Loucy (cell line): ENCODE measurements at regions not wholly inside any gene's neighbourhood (a gene's known extent, or its start where the extent isn't known, plus 50 kb on each side); places are given as distances from the start of the nearest gene placed in this dataset.

Source experiments
- H2AFZ ChIP-seq: fragments of 200-600 bp; sonication (generic); 2 replicates; pipeline ENCODE4 v1.6.0; 2016; ENCODE audit warnings: antibody characterized with exemption, mild to moderate bottlenecking, low read length, moderate library complexity
- H3F3A ChIP-seq: fragments of 200-600 bp; 2 replicates; pipeline ENCODE4 v1.6.0; 2016; ENCODE audit warnings: antibody characterized with exemption, low read depth, mild to moderate bottlenecking
- H3K27me3 ChIP-seq: fragments of 200-600 bp; sonication (generic); 2 replicates; pipeline ENCODE4 v1.6.1; 2014; ENCODE audit warnings: low read length, mild to moderate bottlenecking; ENCODE audit not compliant: insufficient read depth, poor library complexity, severe bottlenecking
- H3K36me3 ChIP-seq: fragments of 200-600 bp; sonication (generic); 2 replicates; pipeline ENCODE4 v1.6.1; 2016; ENCODE audit warnings: low read length; ENCODE audit not compliant: insufficient read depth
- H3K4me1 ChIP-seq: fragments of 200-600 bp; sonication (generic); 2 replicates; pipeline ENCODE4 v1.5.1; 2014; ENCODE audit warnings: low read length, mild to moderate bottlenecking; ENCODE audit not compliant: insufficient read depth, poor library complexity, severe bottlenecking
- H3K4me2 ChIP-seq: fragments of 200-600 bp; sonication (generic); 2 replicates; pipeline ENCODE4 v1.6.0; 2014; ENCODE audit warnings: antibody characterized with exemption, low read length, low read depth, mild to moderate bottlenecking; ENCODE audit not compliant: poor library complexity, severe bottlenecking
- H3K4me3 ChIP-seq: fragments of 200-600 bp; sonication (generic); 2 replicates; pipeline ENCODE4 v1.5.1; 2014; ENCODE audit warnings: low read length, mild to moderate bottlenecking, mixed read lengths; ENCODE audit not compliant: poor library complexity, severe bottlenecking
- H3K79me2 ChIP-seq: fragments of 200-600 bp; sonication (generic); 2 replicates; pipeline ENCODE4 v1.6.1; 2014; ENCODE audit warnings: low read length; ENCODE audit not compliant: insufficient read depth
- H3K9ac ChIP-seq: fragments of 200-600 bp; sonication (generic); 2 replicates; pipeline ENCODE4 v1.6.0; 2014; ENCODE audit warnings: mild to moderate bottlenecking, low read depth, low read length, moderate library complexity; ENCODE audit not compliant: poor library complexity, severe bottlenecking
- H3K9me2 ChIP-seq: fragments of 200-600 bp; sonication (generic); replicated peaks from 2 replicates; pipeline ENCODE4 v1.6.1; 2016; ENCODE audit warnings: low read depth, low read length, mixed read lengths
- H3K9me3 ChIP-seq: fragments of 200-600 bp; sonication (generic); 2 replicates; pipeline ENCODE4 v1.6.1; 2014; ENCODE audit warnings: mild to moderate bottlenecking, antibody characterized with exemption, low read length, low read depth; ENCODE audit not compliant: insufficient read depth
- H4K20me1 ChIP-seq: fragments of 200-600 bp; sonication (generic); 2 replicates; pipeline ENCODE4 v1.6.0; 2014; ENCODE audit warnings: antibody characterized with exemption, low read length, mild to moderate bottlenecking; ENCODE audit not compliant: insufficient read depth, poor library complexity, severe bottlenecking
- CTCF ChIP-seq: fragments of 200-600 bp; sonication (generic); conservative IDR thresholded peaks from 2 replicates; pipeline ENCODE4 v1.5.1; 2014; ENCODE audit warnings: mild to moderate bottlenecking, antibody characterized with exemption, low read length
- EZH2phosphoT487 ChIP-seq: fragments of 200-600 bp; IDR thresholded peaks from 2 replicates; pipeline ENCODE4 v1.6.1; 2018; ENCODE audit warnings: antibody characterized with exemption, mild to moderate bottlenecking, moderate library complexity, borderline replicate concordance

GRCh38 chr5:159471904-159472303 is 141.6 kb upstream of the IL12B start:
- no peaks in the 10 kb centered on the region for H3K79me2 ChIP-seq
- no peaks in the 10 kb centered on the region for H3K9me3 ChIP-seq
- H2AFZ ChIP-seq: no peak overlapping the region
- H3F3A ChIP-seq: no peaks in the 10 kb centered on the region
- TF ChIP-seq CTCF (no peak), EZH2phosphoT487 (no peak)
- no peak overlapping the region for H3K9ac ChIP-seq
- no peaks in the 10 kb centered on the region for H3K27me3 ChIP-seq
- no peak overlapping the region for H3K4me3 ChIP-seq
- H4K20me1 ChIP-seq: no peaks in the 10 kb centered on the region
- H3K4me1 ChIP-seq: no peaks in the 10 kb centered on the region
- no peaks in the 10 kb centered on the region for H3K9me2 ChIP-seq
- H3K4me2 ChIP-seq: no peak overlapping the region
- H3K36me3 ChIP-seq: no peaks in the 10 kb centered on the region

- Histone ChIP-seq H3K4me1 (no peaks in the 10 kb centered on the region), H3K79me2 (no peaks in the 10 kb centered on the region), H2AFZ (no peak overlapping the region), H3K27me3 (no peaks in the 10 kb centered on the region), H3K9me2 (no peaks in the 10 kb centered on the region), H3K36me3 (no peaks in the 10 kb centered on the region), H3K4me3 (no peak overlapping the region), H3K4me2 (no peak overlapping the region), H3K9me3 (no peaks in the 10 kb centered on the region), H3K9ac (no peak overlapping the region), H3F3A (no peaks in the 10 kb centered on the region), H4K20me1 (no peaks in the 10 kb centered on the region)
- TF ChIP-seq CTCF (no peak), EZH2phosphoT487 (no peak)
Observed at GRCh38 chr5:159475026-159475425, 144.7 kb upstream of the IL12B start.

- Histone ChIP-seq H4K20me1 (no peaks in the 10 kb centered on the region), H3K36me3 (no peaks in the 10 kb centered on the region), H3F3A (no peaks in the 10 kb centered on the region), H3K4me2 (no peak overlapping the region), H3K4me3 (no peak overlapping the region), H3K27me3 (no peaks in the 10 kb centered on the region), H3K9me2 (no peaks in the 10 kb centered on the region), H3K4me1 (no peaks in the 10 kb centered on the region), H3K9me3 (no peaks in the 10 kb centered on the region), H3K79me2 (no peaks in the 10 kb centered on the region), H3K9ac (no peak overlapping the region), H2AFZ (no peak overlapping the region)
- no peak for TF ChIP-seq CTCF
- no peak for TF ChIP-seq EZH2phosphoT487
Observed at GRCh38 chr5:159478950-159479349, 148.7 kb upstream of the IL12B start.
